ENCODE measurements at regions not wholly inside any gene's neighbourhood (a gene's known extent, or its start where the extent isn't known, plus 50 kb on each side); places are given as distances from the start of the nearest gene placed in this dataset.

DNA sequence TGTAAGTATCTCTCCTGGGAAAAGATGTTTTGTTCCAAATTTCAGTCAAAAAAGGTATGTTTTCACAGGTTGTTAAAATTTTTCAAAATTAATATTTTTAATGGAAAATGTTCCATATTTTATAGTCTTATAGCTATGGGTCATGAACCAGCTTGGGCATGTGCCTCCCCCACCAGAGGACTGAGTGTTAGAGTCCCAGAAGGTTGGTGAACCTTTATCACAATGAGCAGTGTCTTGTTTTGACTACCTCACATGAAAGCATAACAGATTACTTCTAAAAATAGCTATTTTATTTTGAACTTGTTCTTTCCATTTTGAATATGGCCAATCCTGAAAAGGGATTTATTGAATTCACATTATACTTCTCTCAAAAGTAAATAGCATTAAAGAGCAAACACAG lies 112.5 kb upstream of the TSC22D1 start:
- TF ChIP-seq, protein P1, sequence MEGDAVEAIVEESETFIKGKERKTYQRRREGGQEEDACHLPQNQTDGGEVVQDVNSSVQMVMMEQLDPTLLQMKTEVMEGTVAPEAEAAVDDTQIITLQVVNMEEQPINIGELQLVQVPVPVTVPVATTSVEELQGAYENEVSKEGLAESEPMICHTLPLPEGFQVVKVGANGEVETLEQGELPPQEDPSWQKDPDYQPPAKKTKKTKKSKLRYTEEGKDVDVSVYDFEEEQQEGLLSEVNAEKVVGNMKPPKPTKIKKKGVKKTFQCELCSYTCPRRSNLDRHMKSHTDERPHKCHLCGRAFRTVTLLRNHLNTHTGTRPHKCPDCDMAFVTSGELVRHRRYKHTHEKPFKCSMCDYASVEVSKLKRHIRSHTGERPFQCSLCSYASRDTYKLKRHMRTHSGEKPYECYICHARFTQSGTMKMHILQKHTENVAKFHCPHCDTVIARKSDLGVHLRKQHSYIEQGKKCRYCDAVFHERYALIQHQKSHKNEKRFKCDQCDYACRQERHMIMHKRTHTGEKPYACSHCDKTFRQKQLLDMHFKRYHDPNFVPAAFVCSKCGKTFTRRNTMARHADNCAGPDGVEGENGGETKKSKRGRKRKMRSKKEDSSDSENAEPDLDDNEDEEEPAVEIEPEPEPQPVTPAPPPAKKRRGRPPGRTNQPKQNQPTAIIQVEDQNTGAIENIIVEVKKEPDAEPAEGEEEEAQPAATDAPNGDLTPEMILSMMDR (IDR thresholded peaks at IDR 0.05 in 4 of 5, conservative IDR thresholded peaks at IDR 0.05 in 1 of 5) = no peak
- no peak for TF ChIP-seq POLR2A (IDR thresholded peaks at IDR 0.05)
